Astrocyte (in vitro differentiated cells and primary cell): ENCODE measurements at regions not wholly inside any gene's neighbourhood (a gene's known extent, or its start where the extent isn't known, plus 50 kb on each side); places are given as distances from the start of the nearest gene placed in this dataset.

ENCODE experiments used
- EZH2 ChIP-seq: IDR thresholded peaks from 2 replicates; pipeline ENCODE4 v1.6.1; 2012; ENCODE audit warnings: mild to moderate bottlenecking, low read length, inconsistent platforms; ENCODE audit not compliant: insufficient read depth
- TF ChIP-seq, protein P1 (sequence below): IDR thresholded peaks from 2 replicates; pipeline ENCODE4 v1.5.1; 2011; ENCODE audit warnings: low read depth, mild to moderate bottlenecking, inconsistent platforms, low read length, moderate library complexity; ENCODE audit not compliant: insufficient read depth

GRCh38 chrX:79462458-79462857 is 95.3 kb upstream of the ITM2A start:
- TF ChIP-seq, protein P1, sequence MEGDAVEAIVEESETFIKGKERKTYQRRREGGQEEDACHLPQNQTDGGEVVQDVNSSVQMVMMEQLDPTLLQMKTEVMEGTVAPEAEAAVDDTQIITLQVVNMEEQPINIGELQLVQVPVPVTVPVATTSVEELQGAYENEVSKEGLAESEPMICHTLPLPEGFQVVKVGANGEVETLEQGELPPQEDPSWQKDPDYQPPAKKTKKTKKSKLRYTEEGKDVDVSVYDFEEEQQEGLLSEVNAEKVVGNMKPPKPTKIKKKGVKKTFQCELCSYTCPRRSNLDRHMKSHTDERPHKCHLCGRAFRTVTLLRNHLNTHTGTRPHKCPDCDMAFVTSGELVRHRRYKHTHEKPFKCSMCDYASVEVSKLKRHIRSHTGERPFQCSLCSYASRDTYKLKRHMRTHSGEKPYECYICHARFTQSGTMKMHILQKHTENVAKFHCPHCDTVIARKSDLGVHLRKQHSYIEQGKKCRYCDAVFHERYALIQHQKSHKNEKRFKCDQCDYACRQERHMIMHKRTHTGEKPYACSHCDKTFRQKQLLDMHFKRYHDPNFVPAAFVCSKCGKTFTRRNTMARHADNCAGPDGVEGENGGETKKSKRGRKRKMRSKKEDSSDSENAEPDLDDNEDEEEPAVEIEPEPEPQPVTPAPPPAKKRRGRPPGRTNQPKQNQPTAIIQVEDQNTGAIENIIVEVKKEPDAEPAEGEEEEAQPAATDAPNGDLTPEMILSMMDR: no peak
- TF ChIP-seq EZH2: no peak
